ENCODE measurements at regions not wholly inside any gene's neighbourhood (a gene's known extent, or its start where the extent isn't known, plus 50 kb on each side); places are given as distances from the start of the nearest gene placed in this dataset.
"Not testable (repeated sequence)": the region's sequence is repeated elsewhere in the genome, so short reads cannot be mapped to it uniquely, and the experiment has no call there.

DNA sequence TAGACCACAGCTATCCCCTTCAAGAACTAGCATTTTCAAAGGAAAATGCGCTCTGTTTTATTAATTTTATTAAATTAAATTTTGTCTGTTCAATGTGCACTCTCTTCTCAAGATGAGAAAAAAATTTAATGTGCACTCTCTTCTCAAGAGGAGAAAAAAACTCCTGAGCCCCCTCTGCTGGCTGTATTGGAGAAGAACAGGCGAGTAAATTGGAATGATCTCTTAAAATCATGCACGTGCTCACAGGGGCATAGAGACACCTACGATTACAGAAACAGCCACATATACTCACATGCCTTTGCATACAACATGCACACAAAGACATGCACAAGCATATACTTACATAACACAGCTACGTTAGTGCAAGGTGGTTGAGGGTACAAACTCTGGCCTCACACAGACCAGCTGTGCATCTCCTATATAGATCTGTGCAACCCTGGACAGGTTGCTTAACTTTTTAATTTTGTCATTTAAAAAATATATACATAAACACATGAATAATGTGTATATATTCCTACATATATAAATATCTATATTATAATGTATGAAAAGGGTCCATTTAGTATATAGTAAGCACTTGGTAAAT, 176.2 kb upstream of the CXorf66 start:
- DNase-seq (ENCODE audit: low read depth), result peak; percentile 35
- TF ChIP-seq, protein P1, sequence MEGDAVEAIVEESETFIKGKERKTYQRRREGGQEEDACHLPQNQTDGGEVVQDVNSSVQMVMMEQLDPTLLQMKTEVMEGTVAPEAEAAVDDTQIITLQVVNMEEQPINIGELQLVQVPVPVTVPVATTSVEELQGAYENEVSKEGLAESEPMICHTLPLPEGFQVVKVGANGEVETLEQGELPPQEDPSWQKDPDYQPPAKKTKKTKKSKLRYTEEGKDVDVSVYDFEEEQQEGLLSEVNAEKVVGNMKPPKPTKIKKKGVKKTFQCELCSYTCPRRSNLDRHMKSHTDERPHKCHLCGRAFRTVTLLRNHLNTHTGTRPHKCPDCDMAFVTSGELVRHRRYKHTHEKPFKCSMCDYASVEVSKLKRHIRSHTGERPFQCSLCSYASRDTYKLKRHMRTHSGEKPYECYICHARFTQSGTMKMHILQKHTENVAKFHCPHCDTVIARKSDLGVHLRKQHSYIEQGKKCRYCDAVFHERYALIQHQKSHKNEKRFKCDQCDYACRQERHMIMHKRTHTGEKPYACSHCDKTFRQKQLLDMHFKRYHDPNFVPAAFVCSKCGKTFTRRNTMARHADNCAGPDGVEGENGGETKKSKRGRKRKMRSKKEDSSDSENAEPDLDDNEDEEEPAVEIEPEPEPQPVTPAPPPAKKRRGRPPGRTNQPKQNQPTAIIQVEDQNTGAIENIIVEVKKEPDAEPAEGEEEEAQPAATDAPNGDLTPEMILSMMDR (conservative IDR thresholded peaks at IDR 0.05; ENCODE audit: low read depth, low read length), result peak; percentile 57
- no peak overlapping the region for H3K4me3 ChIP-seq (ENCODE audit: low read depth, low read length)

DNA sequence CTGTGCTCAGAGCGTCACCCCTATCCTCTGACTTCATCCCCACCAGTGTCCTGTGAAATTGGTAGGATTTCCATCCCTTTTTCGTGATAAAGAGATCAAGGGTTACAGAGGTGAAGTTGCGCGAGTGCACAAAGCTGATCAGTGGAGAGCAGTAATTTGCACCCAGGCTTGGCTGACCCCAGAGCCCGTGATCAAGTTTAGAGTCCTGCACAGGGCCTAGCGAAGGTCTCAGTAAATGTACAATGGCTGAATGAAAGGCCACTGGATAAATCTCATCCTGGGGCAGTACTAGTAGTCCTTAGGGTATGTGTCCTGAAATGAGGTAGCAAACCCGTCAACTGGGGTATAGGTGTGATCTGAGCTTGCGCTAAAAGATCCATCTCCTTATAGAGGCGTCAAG, 173.2 kb upstream of the CXorf66 start:
- not testable (repeated sequence) for H3K4me3 ChIP-seq (ENCODE audit: low read depth, low read length); DNase-seq (ENCODE audit: low read depth)

DNA sequence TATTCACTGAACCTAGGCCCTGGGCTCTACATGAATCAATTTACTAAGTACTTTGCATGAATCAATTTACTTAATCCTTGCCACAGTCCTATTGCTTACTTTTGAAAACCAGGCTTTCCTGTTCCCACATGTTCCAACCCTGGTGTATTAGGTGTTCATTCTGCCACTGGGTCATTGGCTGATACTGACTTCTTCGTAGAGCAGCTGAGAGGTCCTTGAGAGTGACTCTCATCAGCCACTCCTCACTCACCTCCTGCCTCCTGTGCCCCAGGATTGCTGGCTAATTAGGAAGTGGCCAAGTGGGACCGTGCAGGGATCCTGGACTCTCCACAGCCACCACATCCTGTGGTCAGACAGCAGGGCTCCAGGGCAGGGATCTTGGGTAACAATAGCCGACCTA, 172.7 kb upstream of the CXorf66 start:
- not testable (repeated sequence) for DNase-seq (ENCODE audit: low read depth); H3K4me3 ChIP-seq (ENCODE audit: low read depth, low read length)

DNA sequence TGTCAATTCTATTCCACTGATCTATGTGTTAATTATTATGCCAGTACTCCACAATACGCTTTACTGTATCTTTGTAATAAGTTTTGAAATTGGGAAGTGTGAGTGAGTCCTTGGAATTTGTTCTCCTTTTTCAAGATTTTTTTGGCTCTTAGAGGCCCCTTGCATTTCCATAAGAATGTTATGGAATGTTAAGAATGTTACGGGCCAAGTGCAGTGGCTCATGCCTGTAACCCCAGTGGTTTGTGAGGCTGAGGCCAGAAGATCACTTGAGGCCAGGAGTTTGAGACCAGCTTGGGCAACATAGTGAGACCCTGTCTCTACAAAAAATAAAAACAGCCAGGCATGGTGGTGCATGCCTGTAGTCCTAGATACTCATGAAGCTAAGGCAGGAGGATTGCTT, 167.6 kb upstream of the CXorf66 start:
- TF ChIP-seq, protein P1 (conservative IDR thresholded peaks at IDR 0.05; ENCODE audit: low read depth, low read length), result no peak
- DNase-seq (ENCODE audit: low read depth), result no peak
- no peak overlapping the region for H3K4me3 ChIP-seq (ENCODE audit: low read depth, low read length)

DNA sequence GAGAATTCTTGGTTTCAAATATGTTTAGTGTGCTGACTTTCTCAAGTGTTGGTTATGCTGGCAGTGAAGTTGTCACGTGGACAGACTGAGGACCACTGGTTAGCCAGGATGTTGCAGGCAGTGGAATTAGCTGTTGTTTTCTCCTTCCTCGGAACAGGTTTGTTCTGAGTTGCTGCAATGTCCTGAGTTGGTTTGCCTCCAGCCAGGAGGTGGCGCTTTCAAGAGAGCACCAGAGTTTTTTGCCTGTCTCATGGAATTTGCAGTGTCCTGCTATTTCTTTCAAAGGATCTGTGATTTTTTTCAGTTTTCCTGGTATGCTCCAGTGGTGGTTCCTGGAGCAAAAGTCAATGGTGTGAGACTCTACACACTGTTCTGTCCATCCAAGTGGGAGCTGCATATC, 158.1 kb upstream of the CXorf66 start:
- no peak overlapping the region for H3K4me3 ChIP-seq (ENCODE audit: low read depth, low read length)
- DNase-seq (ENCODE audit: low read depth), result peak; percentile 4
- TF ChIP-seq, protein P1 (conservative IDR thresholded peaks at IDR 0.05; ENCODE audit: low read depth, low read length), result peak; percentile 31

DNA sequence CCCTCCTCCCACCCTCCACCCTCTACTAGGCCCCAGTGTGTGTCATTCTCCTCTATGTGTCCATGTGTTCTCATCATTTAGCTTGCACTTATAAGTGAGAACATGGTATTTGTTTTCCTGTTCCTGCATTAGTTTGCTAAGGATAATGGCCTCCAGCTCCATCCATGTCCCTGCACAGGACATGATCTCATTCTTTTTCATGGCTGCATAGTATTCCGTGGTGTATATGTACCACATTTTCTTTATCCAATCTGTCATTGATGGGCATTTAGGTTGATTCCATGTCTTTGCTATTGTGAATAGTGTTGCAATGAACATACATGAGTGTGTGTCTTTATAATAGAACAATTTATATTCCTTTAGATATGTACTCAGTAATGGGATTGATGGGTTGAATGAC, 148.7 kb upstream of the CXorf66 start:
- DNase-seq (ENCODE audit: low read depth); H3K4me3 ChIP-seq (ENCODE audit: low read depth, low read length): not testable (repeated sequence)

DNA sequence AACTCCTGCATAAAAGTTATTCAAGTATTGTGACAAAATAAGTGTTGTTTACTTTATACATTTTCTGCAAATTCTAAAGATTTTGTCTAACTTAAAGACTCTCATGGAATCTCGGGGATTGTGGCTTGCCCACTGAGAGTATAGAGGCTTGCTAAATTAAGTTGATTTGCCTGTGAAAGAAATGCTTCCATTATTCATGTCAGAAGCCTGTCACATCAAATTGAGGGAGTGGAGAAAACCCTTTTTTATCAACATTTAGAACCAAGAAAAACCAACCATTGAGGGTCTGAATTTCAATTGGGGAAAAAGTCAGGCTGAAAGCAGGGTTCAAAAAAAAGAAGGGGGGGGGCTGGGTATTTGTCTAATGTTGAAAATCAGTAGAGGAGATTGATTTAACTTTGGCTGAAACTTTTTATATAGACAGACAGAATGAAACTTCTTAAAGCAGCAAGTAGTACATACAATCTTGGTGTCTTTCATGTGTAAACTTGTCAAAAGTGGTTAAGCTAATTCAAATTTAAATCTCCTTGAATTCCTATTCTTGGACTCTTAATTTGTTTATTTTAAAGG, 144.8 kb upstream of the CXorf66 start:
- DNase-seq (ENCODE audit: low read depth), result no peak
- no peak overlapping the region for H3K4me3 ChIP-seq (ENCODE audit: low read depth, low read length)
- TF ChIP-seq, protein P1 (conservative IDR thresholded peaks at IDR 0.05; ENCODE audit: low read depth, low read length), result no peak

DNA sequence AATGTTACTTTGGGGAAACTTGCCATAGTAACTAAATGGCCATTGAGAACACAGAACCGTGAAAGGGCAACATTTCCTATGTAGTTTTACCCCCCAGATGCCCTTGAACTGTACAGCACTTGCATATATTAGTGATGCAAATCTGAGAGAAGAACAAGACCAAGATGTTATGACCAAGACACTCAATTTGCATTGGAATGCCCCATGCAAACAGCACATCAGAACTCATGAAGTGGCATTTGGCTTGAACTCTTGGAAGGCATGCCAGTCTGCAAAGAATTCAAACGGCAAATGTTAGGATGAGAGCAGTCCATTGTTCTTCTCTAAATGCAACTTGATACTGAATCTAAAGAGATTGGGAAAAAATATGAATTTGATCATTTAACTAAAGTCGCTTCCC, 139.4 kb upstream of the CXorf66 start:
- no peak for DNase-seq (ENCODE audit: low read depth)

More for the DNA sequence above, 139.4 kb upstream of the CXorf66 start:
- no peak overlapping the region for H3K4me3 ChIP-seq (ENCODE audit: low read depth, low read length)
- TF ChIP-seq, protein P1 (conservative IDR thresholded peaks at IDR 0.05; ENCODE audit: low read depth, low read length), result no peak

Data from choroid plexus epithelial cell (primary cell).